OCI-LY3 (cell line): ENCODE measurements at regions not wholly inside any gene's neighbourhood (a gene's known extent, or its start where the extent isn't known, plus 50 kb on each side); places are given as distances from the start of the nearest gene placed in this dataset.

Experiments used
- H2AFZ ChIP-seq: fragments of 200-600, 300-600 bp; shearing (Covaris generic); 2 replicates; pipeline ENCODE4 v1.6.0; 2014; ENCODE audit warnings: antibody characterized with exemption, low read depth, low read length
- H3K27ac ChIP-seq: fragments of 200-600, 300-600 bp; sonication (generic); 2 replicates; pipeline ENCODE4 v1.5.1; 2014; ENCODE audit warnings: mild to moderate bottlenecking, low read length, moderate library complexity, mixed read lengths
- H3K27me3 ChIP-seq: fragments of 200-600, 300-600 bp; sonication (generic); 2 replicates; pipeline ENCODE4 v1.6.1; 2014; ENCODE audit warnings: low read depth, low read length, mixed read lengths
- H3K36me3 ChIP-seq: fragments of 200-600, 300-600 bp; sonication (generic); replicated peaks from 2 replicates; pipeline ENCODE3; 2014; ENCODE audit warnings: low read depth, low read length, mixed read lengths
- H3K4me1 ChIP-seq: fragments of 300-600, 200-600 bp; sonication (generic); 2 replicates; pipeline ENCODE4 v1.6.1; 2014; ENCODE audit warnings: low read length, mixed read lengths
- H3K4me2 ChIP-seq: fragments of 200-600, 300-600 bp; sonication (generic); 2 replicates; pipeline ENCODE4 v1.6.1; 2014; ENCODE audit warnings: low read length, mixed read lengths
- H3K4me3 ChIP-seq: fragments of 300-600, 200-600 bp; sonication (generic); 2 replicates; pipeline ENCODE4 v1.5.1; 2014; ENCODE audit warnings: antibody characterized with exemption, mild to moderate bottlenecking, low read length, moderate library complexity
- H3K79me2 ChIP-seq: fragments of 300-600, 200-600 bp; shearing (Covaris generic); 2 replicates; pipeline ENCODE4 v1.6.1; 2014; ENCODE audit warnings: mild to moderate bottlenecking, low read length, mixed read lengths
- H3K9ac ChIP-seq: fragments of 300-600, 200-600 bp; shearing (Covaris generic); 2 replicates; pipeline ENCODE4 v1.6.0; 2014; ENCODE audit warnings: mild to moderate bottlenecking, low read length, moderate library complexity
- H3K9me3 ChIP-seq: fragments of 200-600, 300-600 bp; shearing (Covaris generic); 2 replicates; pipeline ENCODE4 v1.6.1; 2014; ENCODE audit warnings: low read length, mixed read lengths; ENCODE audit not compliant: insufficient read depth
- H4K20me1 ChIP-seq: fragments of 200-600, 300-600 bp; sonication (generic); 2 replicates; pipeline ENCODE4 v1.6.1; 2016; ENCODE audit warnings: low read length, mixed read lengths; ENCODE audit not compliant: insufficient read depth
- CTCF ChIP-seq: fragments of 200-600, 300-600 bp; sonication (generic); IDR thresholded peaks from 2 replicates; pipeline ENCODE4 v1.5.1; 2014; ENCODE audit warnings: antibody characterized with exemption, low read length, low read depth
- EZH2phosphoT487 ChIP-seq: fragments of 200-600 bp; shearing (Covaris generic); IDR thresholded peaks from 2 replicates; pipeline ENCODE4 v1.6.1; 2018; ENCODE audit warnings: antibody characterized with exemption, mixed run types, low read depth

- Histone ChIP-seq H4K20me1 (no peaks in the 10 kb centered on the region), H3K4me2 (peak overlapping the region; percentile 50), H3K9me3 (no peaks in the 10 kb centered on the region), H3K4me3 (peak overlapping the region; percentile 17), H3K27me3 (peaks cover 77% of the 10 kb centered on the region), H3K79me2 (no peaks in the 10 kb centered on the region), H2AFZ (no peak overlapping the region), H3K27ac (no peak overlapping the region), H3K4me1 (peaks cover 18% of the 10 kb centered on the region), H3K36me3 (no peaks in the 10 kb centered on the region), H3K9ac (no peak overlapping the region)
- TF ChIP-seq CTCF (peak; percentile 38), EZH2phosphoT487 (no peak)
These were observed 297.8 kb downstream of the SATB1 start for GRCh38 chr3:18127174-18127858.

GRCh38 chr3:18126772-18127171 is 298.4 kb downstream of the SATB1 start:
- no peaks in the 10 kb centered on the region for H4K20me1 ChIP-seq
- H3K4me1 ChIP-seq = peaks cover 18% of the 10 kb centered on the region
- H3K27me3 ChIP-seq = peaks cover 72% of the 10 kb centered on the region
- no peak overlapping the region for H2AFZ ChIP-seq
- no peak overlapping the region for H3K4me3 ChIP-seq
- H3K36me3 ChIP-seq = no peaks in the 10 kb centered on the region
- no peak overlapping the region for H3K9ac ChIP-seq
- no peak overlapping the region for H3K27ac ChIP-seq
- no peaks in the 10 kb centered on the region for H3K79me2 ChIP-seq
- peak overlapping the region; percentile 50 for H3K4me2 ChIP-seq
- no peaks in the 10 kb centered on the region for H3K9me3 ChIP-seq
- TF ChIP-seq EZH2phosphoT487 = no peak
- TF ChIP-seq CTCF = no peak

GRCh38 chr3:18124501-18124900 is 300.6 kb downstream of the SATB1 start:
- peaks cover 18% of the 10 kb centered on the region for H3K4me1 ChIP-seq
- H3K79me2 ChIP-seq = no peaks in the 10 kb centered on the region
- no peak overlapping the region for H3K9ac ChIP-seq
- no peaks in the 10 kb centered on the region for H4K20me1 ChIP-seq
- no peak overlapping the region for H3K4me3 ChIP-seq
- H3K27ac ChIP-seq = no peak overlapping the region
- no peaks in the 10 kb centered on the region for H3K9me3 ChIP-seq
- no peak overlapping the region for H2AFZ ChIP-seq
- H3K27me3 ChIP-seq = peaks cover 58% of the 10 kb centered on the region
- no peak for TF ChIP-seq CTCF
- no peak for TF ChIP-seq EZH2phosphoT487
- H3K36me3 ChIP-seq = no peaks in the 10 kb centered on the region
- H3K4me2 ChIP-seq = no peak overlapping the region

GRCh38 chr3:18122264-18122663 is 302.9 kb downstream of the SATB1 start:
- no peak overlapping the region for H3K4me2 ChIP-seq
- no peaks in the 10 kb centered on the region for H4K20me1 ChIP-seq
- H3K36me3 ChIP-seq = no peaks in the 10 kb centered on the region
- peaks cover 45% of the 10 kb centered on the region for H3K27me3 ChIP-seq
- peaks cover 6% of the 10 kb centered on the region for H3K4me1 ChIP-seq
- no peak overlapping the region for H2AFZ ChIP-seq
- H3K79me2 ChIP-seq = no peaks in the 10 kb centered on the region
- H3K4me3 ChIP-seq = no peak overlapping the region
- TF ChIP-seq EZH2phosphoT487 = no peak
- no peak for TF ChIP-seq CTCF
- H3K27ac ChIP-seq = no peak overlapping the region
- no peaks in the 10 kb centered on the region for H3K9me3 ChIP-seq
- no peak overlapping the region for H3K9ac ChIP-seq
